Body of pancreas (tissue), 4 donors: ENCODE measurements at regions not wholly inside any gene's neighbourhood (a gene's known extent, or its start where the extent isn't known, plus 50 kb on each side); places are given as distances from the start of the nearest gene placed in this dataset.

ENCODE experiments used
- ATAC-seq: fragments of 150-250 bp; one replicate; pipeline ENCODE4 v1.9.1; 2016
- DNase-seq, 4 donors: peaks; one replicate each; pipeline ENCODE4 v3.0.0-alpha.2; 2019
- H3K27ac ChIP-seq, 4 donors: fragments of 200-600 bp; sonication (generic); 1 replicate in 3 of 4; 2 replicates in 1 of 4; pipeline versions ENCODE4 v1.5.1 to v1.6.1; 2016 to 2019; ENCODE audit warnings: mild to moderate bottlenecking in 1 of 4, mixed read lengths in 1 of 4, moderate library complexity in 1 of 4
- H3K27me3 ChIP-seq, 2 donors: fragments of 200-600 bp; sonication (generic); one replicate each; pipeline ENCODE4 v1.6.0; 2016; ENCODE audit warnings: mild to moderate bottlenecking in 1 of 2
- H3K36me3 ChIP-seq, 2 donors: fragments of 200-600 bp; sonication (generic); replicated peaks in 1 of 2; 2 replicates each; pipeline ENCODE4 v1.5.1; 2016; ENCODE audit warnings: low read depth in 2 of 2; ENCODE audit not compliant: insufficient read depth in 1 of 2
- H3K4me1 ChIP-seq: fragments of 200-600 bp; sonication (generic); one replicate; pipeline ENCODE4 v1.6.0; 2016
- H3K4me3 ChIP-seq, 2 donors: fragments of 200-600 bp; sonication (generic); 1 replicate in 1 of 2; 2 replicates in 1 of 2; pipeline ENCODE4 v1.5.1; 2016 to 2019
- H3K9me3 ChIP-seq, 3 donors: fragments of 200-600 bp; sonication (generic); 1 replicate in 2 of 3; 2 replicates in 1 of 3; pipeline ENCODE4 v1.5.1; 2016
- POLR2A ChIP-seq, 3 donors: fragments of 450-650 bp; IDR thresholded peaks; one replicate each; pipeline ENCODE4 v1.6.1; 2016; ENCODE audit warnings: antibody characterized with exemption in 3 of 3, mild to moderate bottlenecking in 2 of 3
- WGBS, 2 donors: methylation state at CpG; one replicate each; pipeline ENCODE4 v1.1.5; 2017; 5-methylcytosine and 5-hydroxymethylcytosine counted together
- intact Hi-C: fragments of 100-400 bp; cut with DNase I; formaldehyde crosslinking; loops from one replicate; pipeline ENCODE4 v1.15.1; 2023
- TF ChIP-seq, protein P1 (sequence below), 7 experiments: fragments of 450-650 bp in 4 of 7; fragments of 200-600 bp in 3 of 7; sonication (generic) in 3 of 7; IDR thresholded peaks; one replicate each; pipeline ENCODE4 v1.5.1; 2016 to 2019; ENCODE audit warnings: antibody characterized with exemption in 7 of 7

- no peak for ATAC-seq
- WGBS, 2 donors: 71 to 77% methylated on average over 13 of the region's 13 CpGs
- H3K27me3 ChIP-seq: no peaks in the 10 kb centered on the region
- peak overlapping the region in 3 of 4 donors; percentile 54 to 76 (median 73) for H3K27ac ChIP-seq
- no peaks in the 10 kb centered on the region for H3K9me3 ChIP-seq
- H3K4me3 ChIP-seq: no peak overlapping the region
- TF ChIP-seq POLR2A (IDR thresholded peaks at IDR 0.05): no peak
- TF ChIP-seq, protein P1, sequence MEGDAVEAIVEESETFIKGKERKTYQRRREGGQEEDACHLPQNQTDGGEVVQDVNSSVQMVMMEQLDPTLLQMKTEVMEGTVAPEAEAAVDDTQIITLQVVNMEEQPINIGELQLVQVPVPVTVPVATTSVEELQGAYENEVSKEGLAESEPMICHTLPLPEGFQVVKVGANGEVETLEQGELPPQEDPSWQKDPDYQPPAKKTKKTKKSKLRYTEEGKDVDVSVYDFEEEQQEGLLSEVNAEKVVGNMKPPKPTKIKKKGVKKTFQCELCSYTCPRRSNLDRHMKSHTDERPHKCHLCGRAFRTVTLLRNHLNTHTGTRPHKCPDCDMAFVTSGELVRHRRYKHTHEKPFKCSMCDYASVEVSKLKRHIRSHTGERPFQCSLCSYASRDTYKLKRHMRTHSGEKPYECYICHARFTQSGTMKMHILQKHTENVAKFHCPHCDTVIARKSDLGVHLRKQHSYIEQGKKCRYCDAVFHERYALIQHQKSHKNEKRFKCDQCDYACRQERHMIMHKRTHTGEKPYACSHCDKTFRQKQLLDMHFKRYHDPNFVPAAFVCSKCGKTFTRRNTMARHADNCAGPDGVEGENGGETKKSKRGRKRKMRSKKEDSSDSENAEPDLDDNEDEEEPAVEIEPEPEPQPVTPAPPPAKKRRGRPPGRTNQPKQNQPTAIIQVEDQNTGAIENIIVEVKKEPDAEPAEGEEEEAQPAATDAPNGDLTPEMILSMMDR (IDR thresholded peaks at IDR 0.05): no peak
- H3K4me1 ChIP-seq: peaks cover 54% of the 10 kb centered on the region
- H3K36me3 ChIP-seq: no peaks in the 10 kb centered on the region
- intact Hi-C loops: no loop called here
- no peak for DNase-seq
These were observed 143.0 kb upstream of the AJAP1 start for GRCh38 chr1:4511374-4511773.

DNA sequence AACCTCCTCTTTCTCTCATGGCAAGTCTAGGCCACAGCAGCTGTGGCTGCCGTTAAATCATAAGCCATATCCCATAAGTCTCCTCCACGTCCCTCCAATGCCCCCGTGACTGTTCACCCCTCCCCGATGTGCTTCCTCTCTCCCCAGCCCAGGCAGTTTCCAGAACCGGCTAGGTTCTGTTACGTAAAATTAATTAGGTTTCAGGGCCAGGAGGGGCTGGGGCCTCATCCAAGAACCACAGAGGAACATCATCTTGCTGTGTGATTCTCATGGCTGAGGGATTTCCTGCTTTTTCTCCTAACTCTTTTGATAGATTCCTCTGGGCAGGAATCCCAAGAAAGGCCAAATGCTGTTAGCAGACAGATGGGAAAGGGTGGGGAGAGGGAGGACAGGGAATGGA lies 141.8 kb upstream of the AJAP1 start:
- TF ChIP-seq, protein P1 (IDR thresholded peaks at IDR 0.05): no peak
- no peak for TF ChIP-seq POLR2A (IDR thresholded peaks at IDR 0.05)
- no peaks in the 10 kb centered on the region for H3K36me3 ChIP-seq
- H3K9me3 ChIP-seq: no peaks in the 10 kb centered on the region
- H3K27ac ChIP-seq: peak overlapping the region in 3 of 4 donors; percentile 61 to 62 (median 61)
- no peak overlapping the region for H3K4me3 ChIP-seq
- peaks cover 66% of the 10 kb centered on the region for H3K4me1 ChIP-seq
- intact Hi-C loops: no loop called here
- ATAC-seq (no peak), DNase-seq (peak in 3 of 4 donors; percentile 20 to 37 (median 32))
- no peaks in the 10 kb centered on the region for H3K27me3 ChIP-seq
- WGBS, 2 donors: 30 to 31% methylated on average over 6 of the region's 6 CpGs

- Histone ChIP-seq H3K27me3 (no peaks in the 10 kb centered on the region), H3K36me3 (no peaks in the 10 kb centered on the region), H3K4me3 (no peak overlapping the region), H3K4me1 (peaks cover 66% of the 10 kb centered on the region), H3K27ac (peak overlapping the region in 3 of 4 donors; percentile 61 to 62 (median 61)), H3K9me3 (no peaks in the 10 kb centered on the region)
- ATAC-seq: no peak
- DNase-seq: no peak
- no peak for TF ChIP-seq POLR2A (IDR thresholded peaks at IDR 0.05)
- TF ChIP-seq, protein P1 (IDR thresholded peaks at IDR 0.05): no peak
- WGBS, 2 donors: 35 to 41% methylated on average over 7 of the region's 7 CpGs
- intact Hi-C loops: no loop called here
These were observed 140.7 kb upstream of the AJAP1 start for GRCh38 chr1:4513685-4514084.

DNA sequence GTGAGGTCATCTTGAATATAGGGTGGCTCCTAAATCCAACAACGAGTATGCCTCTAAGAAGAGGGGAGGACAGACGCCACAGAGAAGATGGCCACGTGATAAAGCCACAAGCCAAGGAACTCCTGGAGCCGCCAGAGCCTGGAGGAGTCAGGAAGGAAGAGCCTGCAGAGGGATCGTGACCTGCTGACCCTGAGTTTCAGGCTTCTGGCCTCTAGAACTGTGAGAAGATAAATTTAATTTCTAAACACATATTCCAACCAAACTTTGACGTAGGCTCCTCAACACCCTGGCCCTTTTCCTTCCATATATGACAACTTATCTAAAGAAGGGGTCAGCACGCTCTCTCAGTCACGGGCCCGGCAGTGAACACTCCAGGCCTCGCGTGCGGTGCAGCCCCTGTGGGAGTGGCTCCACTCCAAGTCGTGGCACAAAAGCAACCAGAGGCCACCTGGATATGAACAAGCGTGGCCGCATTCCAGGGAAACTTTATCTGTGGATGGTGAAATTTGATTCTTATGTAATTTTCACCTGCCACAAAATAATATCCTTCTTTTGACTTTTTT lies 138.6 kb upstream of the AJAP1 start:
- TF ChIP-seq POLR2A (IDR thresholded peaks at IDR 0.05): no peak
- TF ChIP-seq, protein P1 (IDR thresholded peaks at IDR 0.05): no peak
- DNase-seq (peak in 1 of 4 donors; percentile 14), ATAC-seq (peak; percentile 31)
- Histone ChIP-seq H3K4me3 (no peak overlapping the region), H3K27ac (peak overlapping the region in 1 of 4 donors; percentile 19), H3K36me3 (no peaks in the 10 kb centered on the region), H3K9me3 (no peaks in the 10 kb centered on the region), H3K27me3 (no peaks in the 10 kb centered on the region), H3K4me1 (peaks cover 49% of the 10 kb centered on the region)
- intact Hi-C loops: no loop called here
- WGBS, 2 donors: 48 to 56% methylated on average over 15 of the region's 15 CpGs

DNA sequence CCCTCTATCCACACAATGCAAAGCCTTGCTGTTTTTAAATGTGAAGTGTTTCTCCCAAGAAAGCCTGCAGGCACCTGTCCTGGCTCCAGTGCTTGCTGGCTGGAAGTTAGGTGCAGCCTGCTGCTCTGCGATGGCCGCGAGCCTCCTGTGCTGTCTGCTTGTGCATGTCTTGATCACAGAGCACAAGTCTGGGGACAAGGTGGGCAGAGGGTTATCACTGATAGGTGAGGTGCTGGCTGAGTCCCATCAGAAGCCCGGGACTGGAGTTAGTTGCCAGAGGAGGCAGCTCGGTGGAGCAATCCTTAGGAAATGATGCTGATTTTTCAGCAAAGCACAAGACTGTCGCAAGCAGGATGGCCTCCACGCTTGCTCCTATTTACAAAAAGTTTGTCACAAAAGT lies 137.8 kb upstream of the AJAP1 start:
- H3K36me3 ChIP-seq: no peaks in the 10 kb centered on the region
- no peak overlapping the region for H3K27ac ChIP-seq
- 38 to 56% methylated on average over 3 to 7 of the region's 7 CpGs for WGBS, 2 donors
- ATAC-seq: no peak
- no peak for DNase-seq
- intact Hi-C loops: no loop called here
- H3K4me1 ChIP-seq: peaks cover 42% of the 10 kb centered on the region
- H3K9me3 ChIP-seq: no peaks in the 10 kb centered on the region
- no peak for TF ChIP-seq POLR2A (IDR thresholded peaks at IDR 0.05)
- TF ChIP-seq, protein P1 (IDR thresholded peaks at IDR 0.05): no peak
- H3K27me3 ChIP-seq: no peaks in the 10 kb centered on the region
- no peak overlapping the region for H3K4me3 ChIP-seq
